ENCODE measurements at regions not wholly inside any gene's neighbourhood (a gene's known extent, or its start where the extent isn't known, plus 50 kb on each side); places are given as distances from the start of the nearest gene placed in this dataset.

DNA sequence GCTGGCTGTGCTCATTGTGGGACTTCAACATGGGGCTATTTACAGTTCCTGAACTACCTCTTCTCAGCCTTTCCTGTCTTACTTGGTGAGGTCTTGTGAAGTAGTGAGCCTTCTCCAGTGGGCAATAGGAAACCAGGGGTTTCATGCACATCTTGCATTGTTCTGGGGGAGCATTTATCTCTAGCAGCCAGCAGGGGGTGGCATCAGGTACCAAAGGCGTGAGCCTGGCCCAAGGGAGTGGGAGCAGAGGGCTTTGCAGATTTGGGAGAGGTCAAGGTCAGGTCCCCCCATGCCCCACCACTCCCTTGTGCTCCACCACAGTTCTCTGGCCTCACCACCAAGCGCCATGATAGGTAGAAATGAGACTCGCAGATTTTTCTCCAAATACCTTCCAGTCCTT, 85.4 kb upstream of the NPTX2 start:
- TF ChIP-seq, protein P1, sequence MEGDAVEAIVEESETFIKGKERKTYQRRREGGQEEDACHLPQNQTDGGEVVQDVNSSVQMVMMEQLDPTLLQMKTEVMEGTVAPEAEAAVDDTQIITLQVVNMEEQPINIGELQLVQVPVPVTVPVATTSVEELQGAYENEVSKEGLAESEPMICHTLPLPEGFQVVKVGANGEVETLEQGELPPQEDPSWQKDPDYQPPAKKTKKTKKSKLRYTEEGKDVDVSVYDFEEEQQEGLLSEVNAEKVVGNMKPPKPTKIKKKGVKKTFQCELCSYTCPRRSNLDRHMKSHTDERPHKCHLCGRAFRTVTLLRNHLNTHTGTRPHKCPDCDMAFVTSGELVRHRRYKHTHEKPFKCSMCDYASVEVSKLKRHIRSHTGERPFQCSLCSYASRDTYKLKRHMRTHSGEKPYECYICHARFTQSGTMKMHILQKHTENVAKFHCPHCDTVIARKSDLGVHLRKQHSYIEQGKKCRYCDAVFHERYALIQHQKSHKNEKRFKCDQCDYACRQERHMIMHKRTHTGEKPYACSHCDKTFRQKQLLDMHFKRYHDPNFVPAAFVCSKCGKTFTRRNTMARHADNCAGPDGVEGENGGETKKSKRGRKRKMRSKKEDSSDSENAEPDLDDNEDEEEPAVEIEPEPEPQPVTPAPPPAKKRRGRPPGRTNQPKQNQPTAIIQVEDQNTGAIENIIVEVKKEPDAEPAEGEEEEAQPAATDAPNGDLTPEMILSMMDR (IDR thresholded peaks at IDR 0.05) = no peak
- no peak for TF ChIP-seq EP300 (IDR thresholded peaks at IDR 0.05)
- TF ChIP-seq POLR2A (IDR thresholded peaks at IDR 0.05) = no peak

All from sigmoid colon (tissue), 4 donors.